Stomach (tissue), 4 donors: ENCODE measurements at regions not wholly inside any gene's neighbourhood (a gene's known extent, or its start where the extent isn't known, plus 50 kb on each side); places are given as distances from the start of the nearest gene placed in this dataset.

ENCODE experiments used
- EP300 ChIP-seq: sonication (generic); formaldehyde crosslinking; IDR thresholded peaks from one replicate; pipeline ENCODE4 v1.6.1; 2017; ENCODE audit warnings: antibody characterized with exemption
- POLR2A ChIP-seq, 4 donors: fragments of 450-650 bp; IDR thresholded peaks; one replicate each; pipeline ENCODE4 v1.6.1; 2016; ENCODE audit warnings: antibody characterized with exemption in 4 of 4, control low read depth in 2 of 4, mild to moderate bottlenecking in 1 of 4, moderate library complexity in 1 of 4
- POLR2AphosphoS5 ChIP-seq, 3 donors: sonication (generic); formaldehyde crosslinking; IDR thresholded peaks; one replicate each; pipeline ENCODE4 v1.6.1; 2016; ENCODE audit warnings: antibody characterized with exemption in 3 of 3
- TF ChIP-seq, protein P1 (sequence below), 7 experiments: fragments of 450-650 bp in 4 of 7; fragments of 200-600 bp in 3 of 7; sonication (generic) in 3 of 7; IDR thresholded peaks; one replicate each; pipeline ENCODE4 v1.5.1; 2016 to 2019; ENCODE audit warnings: antibody characterized with exemption in 7 of 7, control low read depth in 2 of 7, mild to moderate bottlenecking in 1 of 7

- TF ChIP-seq, protein P1, sequence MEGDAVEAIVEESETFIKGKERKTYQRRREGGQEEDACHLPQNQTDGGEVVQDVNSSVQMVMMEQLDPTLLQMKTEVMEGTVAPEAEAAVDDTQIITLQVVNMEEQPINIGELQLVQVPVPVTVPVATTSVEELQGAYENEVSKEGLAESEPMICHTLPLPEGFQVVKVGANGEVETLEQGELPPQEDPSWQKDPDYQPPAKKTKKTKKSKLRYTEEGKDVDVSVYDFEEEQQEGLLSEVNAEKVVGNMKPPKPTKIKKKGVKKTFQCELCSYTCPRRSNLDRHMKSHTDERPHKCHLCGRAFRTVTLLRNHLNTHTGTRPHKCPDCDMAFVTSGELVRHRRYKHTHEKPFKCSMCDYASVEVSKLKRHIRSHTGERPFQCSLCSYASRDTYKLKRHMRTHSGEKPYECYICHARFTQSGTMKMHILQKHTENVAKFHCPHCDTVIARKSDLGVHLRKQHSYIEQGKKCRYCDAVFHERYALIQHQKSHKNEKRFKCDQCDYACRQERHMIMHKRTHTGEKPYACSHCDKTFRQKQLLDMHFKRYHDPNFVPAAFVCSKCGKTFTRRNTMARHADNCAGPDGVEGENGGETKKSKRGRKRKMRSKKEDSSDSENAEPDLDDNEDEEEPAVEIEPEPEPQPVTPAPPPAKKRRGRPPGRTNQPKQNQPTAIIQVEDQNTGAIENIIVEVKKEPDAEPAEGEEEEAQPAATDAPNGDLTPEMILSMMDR (IDR thresholded peaks at IDR 0.05), result no peak
- TF ChIP-seq POLR2A (IDR thresholded peaks at IDR 0.05) (no peak), POLR2AphosphoS5 (IDR thresholded peaks at IDR 0.05) (no peak), EP300 (no peak)
These were observed 205.3 kb downstream of the RAP2A start for GRCh38 chr13:97639236-97639635.
